Endothelial cell of umbilical vein (primary cell): ENCODE measurements at regions not wholly inside any gene's neighbourhood (a gene's known extent, or its start where the extent isn't known, plus 50 kb on each side); places are given as distances from the start of the nearest gene placed in this dataset.

Experiments
- BruUV-seq: library from RNA; stranded (reverse); fragments of 400-500 nt; replicated peaks from 2 replicates; lab custom pipeline; 2021; lab: Mats Ljungman, UMichigan
- CTCF ChIA-PET: fragments of 300-600, 350-600 bp; sonication (Branson Sonifier 250); formaldehyde crosslinking; loops from one replicate; lab custom pipeline; 2021; ENCODE audit warnings: antibody characterized with exemption, inconsistent platforms; lab: Charles Lee
- POLR2A ChIA-PET: fragments of 300-600, 350-600 bp; sonication (Branson Sonifier 250); formaldehyde crosslinking; loops from one replicate; lab custom pipeline; 2021; ENCODE audit warnings: antibody characterized with exemption, inconsistent platforms; lab: Charles Lee
- DNase-seq: peaks from one replicate; pipeline ENCODE4 v3.0.0-alpha.2; 2011; ENCODE audit warnings: low read depth, low spot score
- FAIRE-seq: peaks from 2 replicates; lab custom pipeline; 2011; peaks lifted over from hg19 to GRCh38; lab: Jason Lieb, UNC
- H2AFZ ChIP-seq: 2 replicates; pipeline ENCODE4 v1.6.0; 2012; ENCODE audit warnings: low read depth, low read length, control low read depth, inconsistent platforms
- H3K27ac ChIP-seq: 2 replicates; pipeline ENCODE4 v1.5.1; 2011; ENCODE audit warnings: low read depth, mild to moderate bottlenecking, control low read depth, low read length, moderate library complexity; ENCODE audit not compliant: insufficient read depth
- H3K27me3 ChIP-seq, 2 experiments: 2 replicates each; pipeline versions ENCODE4 v1.6.0 to v1.6.1; 2011; ENCODE audit warnings: low read length in 2 of 2, mixed read lengths in 1 of 2; ENCODE audit not compliant: control insufficient read depth in 2 of 2, insufficient read depth in 2 of 2
- H3K36me3 ChIP-seq, 2 experiments: 2 replicates in 1 of 2; 3 replicates in 1 of 2; pipeline ENCODE4 v1.5.1; 2011; ENCODE audit warnings: low read length in 2 of 2, mild to moderate bottlenecking in 1 of 2, moderate library complexity in 1 of 2; ENCODE audit not compliant: control insufficient read depth in 2 of 2, insufficient read depth in 2 of 2; ENCODE audit errors: extremely low read depth in 1 of 2
- H3K4me1 ChIP-seq: 3 replicates; pipeline ENCODE4 v1.5.1; 2011; ENCODE audit warnings: mild to moderate bottlenecking, low read length; ENCODE audit not compliant: control insufficient read depth, insufficient read depth; ENCODE audit errors: extremely low read depth
- H3K4me2 ChIP-seq: 2 replicates; pipeline ENCODE4 v1.6.1; 2011; ENCODE audit warnings: low read length, control low read depth, mixed read lengths; ENCODE audit not compliant: insufficient read depth
- H3K4me3 ChIP-seq, 3 experiments: fragments of 200-600 bp in 1 of 3; sonication (generic), shearing (Covaris generic) in 1 of 3; replicated peaks in 1 of 3; 2 replicates each; pipeline ENCODE4 v1.5.1; 2011 to 2016; ENCODE audit warnings: control low read depth in 3 of 3, low read length in 3 of 3, mild to moderate bottlenecking in 2 of 3, inconsistent platforms in 1 of 3, low read depth in 1 of 3, moderate library complexity in 1 of 3; ENCODE audit not compliant: insufficient read depth in 1 of 3
- H3K79me2 ChIP-seq: 2 replicates; pipeline ENCODE4 v1.6.0; 2012; ENCODE audit warnings: low read length, inconsistent platforms; ENCODE audit not compliant: control insufficient read depth, insufficient read depth
- H3K9ac ChIP-seq: replicated peaks from 2 replicates; pipeline ENCODE3; 2011; ENCODE audit warnings: low read length, control low read depth; ENCODE audit not compliant: insufficient read depth; ENCODE audit errors: extremely low read depth
- H3K9me1 ChIP-seq: replicated peaks from 3 replicates; pipeline ENCODE4 v1.6.0; 2011; ENCODE audit warnings: mild to moderate bottlenecking, low read length; ENCODE audit not compliant: control insufficient read depth, insufficient read depth; ENCODE audit errors: extremely low read depth
- H3K9me3 ChIP-seq: replicated peaks from 2 replicates; pipeline ENCODE4 v1.5.1; 2012; ENCODE audit warnings: low read length, inconsistent platforms; ENCODE audit not compliant: control insufficient read depth, insufficient read depth
- H4K20me1 ChIP-seq: replicated peaks from 2 replicates; pipeline ENCODE3; 2011; ENCODE audit warnings: mild to moderate bottlenecking, low read length; ENCODE audit not compliant: control insufficient read depth, insufficient read depth; ENCODE audit errors: extremely low read depth
- CTCF ChIP-seq, 2 donors: IDR thresholded peaks; 1 replicate in 1 of 2; 2 replicates in 1 of 2; pipeline ENCODE4 v1.5.1; 2011; ENCODE audit warnings: low read length in 2 of 2, mild to moderate bottlenecking in 2 of 2, moderate library complexity in 2 of 2, control low read depth in 1 of 2, inconsistent platforms in 1 of 2, low read depth in 1 of 2; ENCODE audit not compliant: insufficient read depth in 1 of 2; ENCODE audit errors: extremely low read depth in 1 of 2
- EZH2 ChIP-seq: IDR thresholded peaks from 2 replicates; pipeline ENCODE4 v1.6.1; 2012; ENCODE audit warnings: borderline replicate concordance, low read depth, mild to moderate bottlenecking, moderate library complexity, low read length, inconsistent platforms; ENCODE audit not compliant: severe bottlenecking
- FOS ChIP-seq: IDR thresholded peaks from 2 replicates; pipeline ENCODE4 v1.6.1; 2011; ENCODE audit warnings: mild to moderate bottlenecking, low read length, moderate library complexity, borderline replicate concordance; ENCODE audit not compliant: insufficient read depth
- GATA2 ChIP-seq: IDR thresholded peaks from 2 replicates; pipeline ENCODE4 v1.7.0; 2011; ENCODE audit warnings: low read depth, mild to moderate bottlenecking, moderate library complexity, mixed read lengths, low read length; ENCODE audit not compliant: insufficient read length, insufficient read depth
- JUN ChIP-seq: IDR thresholded peaks from 2 replicates; pipeline ENCODE4 v1.6.1; 2011; ENCODE audit warnings: borderline replicate concordance, low read depth; ENCODE audit not compliant: insufficient read length, insufficient read depth
- MAX ChIP-seq: IDR thresholded peaks from 2 replicates; pipeline ENCODE4 v1.6.1; 2011; ENCODE audit not compliant: insufficient read depth, insufficient read length
- MYC ChIP-seq: IDR thresholded peaks from one replicate; pipeline ENCODE4 v1.6.1; 2011; ENCODE audit warnings: mild to moderate bottlenecking, low read depth, low read length
- POLR2A ChIP-seq: IDR thresholded peaks from 2 replicates; pipeline ENCODE4 v1.6.1; 2012; ENCODE audit warnings: low read depth, mild to moderate bottlenecking, control low read depth, low read length
- POLR2AphosphoS5 ChIP-seq: IDR thresholded peaks from 2 replicates; pipeline ENCODE4 v1.6.1; 2012; ENCODE audit warnings: low read depth, mild to moderate bottlenecking, control low read depth, low read length, moderate library complexity; ENCODE audit not compliant: insufficient read depth
- dilution Hi-C: fragments of 300-500 bp; cut with MboI; formaldehyde crosslinking; loops from one replicate; pipeline ENCODE4 v1.15.0; 2019; ENCODE audit warnings: low sequenced_read_pairs; ENCODE audit not compliant: extremely low pct_ligation_motif_present
- intact Hi-C: fragments of 100-400 bp; cut with micrococcal nuclease; formaldehyde crosslinking; loops from one replicate; pipeline ENCODE4 v1.10.0; 2022

GRCh38 chr5:161216877-161217276, 329.6 kb downstream of the GABRB2 start:
- no peak overlapping the region for H3K4me2 ChIP-seq
- no TSS peak for BruUV-seq
- H2AFZ ChIP-seq = no peak overlapping the region
- no peaks in the 10 kb centered on the region for H3K79me2 ChIP-seq
- intact Hi-C loops = no loop called here
- FAIRE-seq (no peak), DNase-seq (no peak)
- no peaks in the 10 kb centered on the region for H4K20me1 ChIP-seq
- TF ChIP-seq CTCF (IDR thresholded peaks at IDR 0.05; ENCODE audit: extremely low read depth in 1 of 2, insufficient read depth in 1 of 2, low read depth in 1 of 2, low read length in 2 of 2) = no peak
- no peak for TF ChIP-seq POLR2AphosphoS5
- dilution Hi-C loops = no loop called here
- H3K27ac ChIP-seq = no peak overlapping the region
- no peak overlapping the region for H3K4me3 ChIP-seq
- no peak overlapping the region for H3K9ac ChIP-seq
- H3K9me1 ChIP-seq = no peaks in the 10 kb centered on the region
- no peaks in the 10 kb centered on the region for H3K4me1 ChIP-seq
- CTCF ChIA-PET = no interaction called here
- no peaks in the 10 kb centered on the region for H3K36me3 ChIP-seq
- H3K27me3 ChIP-seq = no peaks in the 10 kb centered on the region
- H3K9me3 ChIP-seq = peaks cover 4% of the 10 kb centered on the region
- POLR2A ChIA-PET = no interaction called here

- DNase-seq (no peak), FAIRE-seq (no peak)
- Histone ChIP-seq H2AFZ (no peak overlapping the region), H3K4me2 (no peak overlapping the region), H3K27me3 (no peaks in the 10 kb centered on the region), H3K27ac (no peak overlapping the region), H3K36me3 (no peaks in the 10 kb centered on the region), H3K4me3 (no peak overlapping the region), H3K4me1 (no peaks in the 10 kb centered on the region), H3K9me3 (peaks cover 3% of the 10 kb centered on the region), H4K20me1 (no peaks in the 10 kb centered on the region), H3K79me2 (no peaks in the 10 kb centered on the region), H3K9me1 (no peaks in the 10 kb centered on the region), H3K9ac (no peak overlapping the region)
- no TSS peak for BruUV-seq
- TF ChIP-seq POLR2A (no peak), FOS (no peak), POLR2AphosphoS5 (no peak), EZH2 (no peak), MYC (no peak), GATA2 (no peak), MAX (no peak), JUN (no peak), CTCF (IDR thresholded peaks at IDR 0.05; ENCODE audit: extremely low read depth in 1 of 2, insufficient read depth in 1 of 2, low read depth in 1 of 2, low read length in 2 of 2) (no peak)
- intact Hi-C loops = no loop called here
- CTCF ChIA-PET = no interaction called here
- POLR2A ChIA-PET = no interaction called here
- dilution Hi-C loops = no loop called here
Observed at GRCh38 chr5:161212123-161212712, 334.3 kb downstream of the GABRB2 start.
